NCI-H524 (cell line): ENCODE measurements at regions not wholly inside any gene's neighbourhood (a gene's known extent, or its start where the extent isn't known, plus 50 kb on each side); places are given as distances from the start of the nearest gene placed in this dataset.

Experiments used
- DNase-seq, 2 experiments: peaks; one replicate each; lab custom pipeline; 2025; lab: John Stamatoyannopoulos, UW

DNA sequence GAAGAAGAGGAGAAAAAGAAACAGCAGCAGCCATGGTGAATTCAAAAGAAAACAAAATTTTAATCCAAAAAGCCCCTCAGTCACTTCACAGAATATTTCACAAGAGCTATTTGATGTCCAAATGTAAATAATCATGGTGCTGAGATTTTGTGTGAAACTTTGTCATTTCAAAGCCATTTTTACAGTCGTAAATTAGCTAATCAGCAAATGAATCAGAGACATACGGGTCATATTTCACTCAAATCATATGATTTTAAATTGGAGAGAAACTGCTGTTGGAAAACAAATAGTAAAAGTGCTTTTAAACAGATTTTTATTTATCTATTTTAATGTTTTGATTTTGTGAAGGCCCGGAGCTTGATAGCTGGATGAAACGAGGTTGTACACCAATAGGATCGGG, 101.4 kb upstream of the SMIM23 start:
- DNase-seq: no peak

DNA sequence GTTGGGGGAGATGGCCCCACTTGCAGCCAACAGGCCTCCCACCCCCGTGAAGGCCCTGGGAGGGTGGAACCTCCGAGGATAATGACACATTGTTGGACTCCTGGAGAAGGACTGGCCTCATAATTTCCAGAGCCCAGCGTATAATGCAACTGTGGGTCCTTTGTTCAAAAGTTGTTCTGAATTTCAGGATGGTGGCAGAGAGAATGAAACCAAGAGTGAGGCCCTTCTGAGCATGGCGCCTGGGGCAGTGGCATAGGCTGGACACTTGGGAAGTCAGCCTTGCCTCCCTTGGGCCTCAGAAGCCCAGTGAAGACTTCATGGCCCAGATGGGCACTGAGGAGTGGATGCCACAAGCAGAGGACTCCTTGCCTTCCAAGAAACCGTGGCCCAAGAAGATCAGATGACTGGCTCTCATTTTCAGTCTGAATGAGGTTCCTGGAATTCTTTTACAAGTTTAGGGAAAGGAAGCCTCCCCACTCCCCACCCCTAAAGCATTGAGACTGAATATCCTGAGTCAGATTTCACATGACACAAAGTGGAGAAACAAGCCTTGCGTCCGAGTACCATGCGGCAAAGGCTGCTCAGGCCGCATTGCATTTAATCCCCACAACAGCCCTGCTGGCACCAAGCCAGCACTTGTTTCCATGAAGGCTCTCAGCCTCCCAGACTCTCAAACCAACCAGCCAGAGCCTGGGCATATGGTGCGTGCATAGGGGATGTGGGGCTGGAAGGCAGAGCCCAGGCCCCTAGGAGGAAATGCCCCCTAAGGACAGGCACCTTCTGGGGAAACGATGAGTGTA, 96.7 kb upstream of the SMIM23 start:
- peak; percentile 93 to 97 for DNase-seq

DNA sequence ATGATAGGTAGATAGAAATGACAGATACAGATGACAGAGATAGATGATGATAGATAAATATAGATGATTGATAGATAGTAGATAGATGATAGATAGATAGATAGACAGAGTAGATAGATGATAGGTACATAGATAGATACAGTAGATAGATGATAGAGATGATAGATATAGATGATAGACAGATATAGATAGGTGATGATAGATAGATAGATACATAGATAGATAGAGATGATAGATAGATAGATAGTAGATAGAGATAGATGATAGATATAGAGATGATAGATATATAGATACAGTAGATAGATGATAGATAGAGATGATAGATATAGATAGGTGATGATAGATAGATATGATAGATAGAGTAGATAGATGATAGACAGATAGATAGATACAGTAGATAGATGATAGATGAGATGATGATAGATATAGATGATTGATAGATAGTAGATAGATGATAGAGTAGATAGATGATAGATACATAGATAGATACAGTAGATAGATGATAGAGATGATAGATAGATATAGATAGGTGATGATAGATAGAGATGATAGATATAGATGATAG, 95.7 kb upstream of the SMIM23 start:
- DNase-seq: no peak

DNA sequence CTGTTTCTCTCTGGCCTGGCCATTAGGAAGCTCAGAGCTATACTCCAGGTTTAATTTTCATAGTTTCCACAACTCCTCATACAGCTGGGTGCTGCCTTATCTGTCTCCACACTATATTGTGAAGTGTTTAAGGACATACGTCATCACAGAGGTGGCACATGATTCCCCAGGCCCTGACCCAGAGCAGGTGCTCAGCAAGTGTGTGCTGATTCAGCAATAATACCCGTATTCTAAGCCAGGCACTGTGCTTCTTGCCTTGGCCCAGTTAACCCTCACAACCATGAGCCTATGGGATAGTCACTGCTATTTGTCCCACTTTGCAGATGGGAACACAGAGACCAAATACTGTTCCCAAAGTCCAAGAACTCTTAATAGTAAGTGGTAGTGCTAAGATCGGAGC, 93.5 kb upstream of the SMIM23 start:
- DNase-seq: no peak

DNA sequence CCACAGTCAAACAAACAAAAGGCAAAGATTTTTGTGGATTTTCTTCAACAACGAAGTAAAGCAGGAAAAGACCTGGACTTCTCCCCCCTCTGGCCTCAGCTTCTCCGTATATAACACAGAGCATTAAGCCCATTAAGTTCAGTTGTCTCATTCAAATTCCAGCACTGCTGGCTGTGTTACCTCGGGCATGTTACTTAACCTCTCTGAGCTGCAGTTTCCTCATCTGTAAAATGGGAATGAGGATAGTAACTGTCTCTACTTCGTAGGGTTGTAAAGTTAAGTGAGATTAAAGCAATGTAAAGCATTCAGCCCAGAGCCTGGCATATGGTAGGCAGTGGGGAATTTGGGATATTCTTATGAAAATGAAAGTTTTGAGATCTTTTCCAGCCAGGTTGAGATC, 92.7 kb upstream of the SMIM23 start:
- no peak for DNase-seq

DNA sequence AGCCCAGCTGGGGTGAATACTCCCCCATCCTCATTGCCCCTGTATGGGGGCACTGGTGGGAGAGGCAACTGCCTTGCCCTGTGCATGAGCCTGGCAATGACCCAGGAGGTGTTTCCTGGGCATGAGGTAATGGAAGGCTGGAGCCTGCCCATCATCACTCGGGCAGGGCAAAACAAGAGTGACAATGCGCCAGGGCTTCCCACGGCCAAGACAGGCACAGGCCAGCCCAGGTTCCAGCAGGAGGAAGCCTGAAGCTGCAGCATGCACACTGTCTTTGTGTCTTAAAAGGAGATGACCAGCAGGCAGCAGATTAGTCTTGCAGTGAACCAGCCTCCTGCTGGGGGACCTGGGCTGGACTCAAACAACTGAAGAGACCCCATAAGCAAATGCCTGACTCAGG, 92.2 kb upstream of the SMIM23 start:
- no peak for DNase-seq

DNA sequence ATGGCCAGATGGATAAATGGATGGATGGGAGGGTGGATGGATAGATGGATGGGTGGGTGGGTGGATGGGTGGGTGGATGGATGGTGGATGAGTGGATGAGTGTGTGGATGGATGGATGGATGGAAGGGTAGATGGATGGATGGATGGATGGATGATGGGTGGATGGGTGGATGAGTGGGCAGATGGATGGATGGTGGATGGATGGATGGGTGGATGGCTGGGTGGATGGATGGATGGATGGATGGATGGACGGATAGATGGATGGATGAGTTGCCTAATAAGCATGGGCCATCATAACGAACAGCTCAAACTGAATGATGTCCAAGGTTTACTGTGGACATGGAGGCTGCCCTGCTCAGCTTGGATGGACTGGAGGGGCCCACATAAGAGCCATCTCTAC, 89.8 kb upstream of the SMIM23 start:
- no peak for DNase-seq

DNA sequence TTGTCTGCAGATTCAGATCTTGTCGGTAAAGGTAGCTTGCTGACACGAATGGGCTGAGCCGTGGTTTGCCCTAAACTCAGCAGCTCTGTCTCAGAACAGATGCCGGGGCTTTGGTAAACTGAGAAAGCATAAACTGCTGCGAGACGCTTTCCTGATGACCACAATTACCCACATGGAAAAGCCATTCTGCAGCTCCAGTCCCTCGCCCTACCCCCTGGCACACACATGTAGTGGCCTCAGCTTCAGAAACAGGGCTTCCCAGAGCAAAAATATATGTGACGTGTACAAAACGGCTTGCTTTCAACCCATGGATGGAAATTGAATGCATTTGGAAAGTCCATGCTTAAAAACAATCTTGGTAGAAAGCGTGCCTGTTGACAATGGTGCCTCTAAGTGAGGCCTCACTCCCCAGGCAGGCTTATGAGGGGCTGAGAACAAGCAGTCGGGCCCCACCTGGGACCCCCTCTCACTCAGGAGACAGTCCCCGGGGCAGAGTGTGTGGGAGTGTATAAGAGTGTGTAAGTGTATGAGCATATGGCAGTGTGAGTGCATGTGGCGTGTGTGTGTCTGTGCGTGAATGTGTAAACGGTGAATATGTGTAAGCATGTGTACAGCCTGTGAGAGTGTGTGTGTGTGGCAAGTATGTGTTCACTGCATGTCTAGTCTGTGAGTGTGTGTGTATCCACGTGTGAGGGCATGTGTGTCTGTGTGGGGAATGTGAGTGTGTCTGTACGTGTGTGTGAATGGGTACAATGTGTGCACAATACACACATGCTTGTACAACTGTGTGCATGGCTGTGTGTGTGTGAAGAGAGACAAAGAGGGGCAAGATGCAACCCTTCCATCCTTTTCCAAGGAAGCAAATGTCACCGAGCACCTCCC, 88.2 kb upstream of the SMIM23 start:
- no peak for DNase-seq

DNA sequence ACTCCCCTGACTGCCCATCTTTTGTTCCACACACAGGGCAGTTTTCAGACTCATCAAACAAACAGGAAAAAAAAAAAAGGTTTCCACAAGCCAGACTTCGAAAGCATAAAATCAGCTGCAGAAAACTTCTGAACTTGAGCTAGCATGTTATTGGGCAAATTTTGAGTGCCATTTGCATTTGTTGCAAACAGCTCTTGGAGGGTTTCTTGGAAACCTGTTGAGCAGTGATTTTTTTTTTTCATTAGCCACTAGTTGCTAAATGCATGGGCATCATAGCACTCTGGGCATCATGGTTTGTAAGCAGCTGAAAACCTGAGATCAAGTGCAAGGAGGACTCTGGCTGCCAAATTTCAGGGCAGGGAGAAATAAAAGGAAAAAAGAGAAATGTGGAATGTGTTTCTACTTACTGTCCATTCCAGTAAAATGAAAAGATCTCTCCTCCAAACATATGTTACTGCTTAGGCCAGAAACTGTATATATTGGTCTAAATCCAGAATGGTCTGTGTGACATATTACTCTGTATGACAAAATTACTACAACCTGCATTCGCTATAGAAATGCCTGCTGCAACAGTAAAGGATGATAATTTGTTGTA, 85.2 kb upstream of the SMIM23 start:
- DNase-seq: no peak

DNA sequence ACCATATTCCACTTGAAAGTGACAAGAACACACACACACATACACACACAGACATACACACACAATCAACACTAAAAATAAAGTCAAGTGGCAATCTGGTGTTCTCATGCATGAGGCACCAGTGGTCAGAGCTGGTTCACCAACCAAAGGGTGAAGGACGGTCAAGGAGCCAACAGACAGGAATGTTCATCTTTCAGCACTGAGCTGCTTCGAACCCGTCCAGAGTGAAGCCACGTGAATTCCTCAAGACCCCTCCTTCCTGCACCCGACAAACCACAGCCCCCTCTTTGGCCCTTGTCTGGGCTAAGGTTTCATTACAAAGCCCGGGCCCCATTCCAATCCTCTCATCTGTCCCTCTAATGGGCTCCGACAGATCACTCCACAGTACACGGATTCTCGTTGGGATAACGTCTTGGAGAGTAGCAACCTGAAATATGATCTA, 84.5 kb upstream of the SMIM23 start:
- peak in 1 of 2 experiments; percentile 35 for DNase-seq

DNA sequence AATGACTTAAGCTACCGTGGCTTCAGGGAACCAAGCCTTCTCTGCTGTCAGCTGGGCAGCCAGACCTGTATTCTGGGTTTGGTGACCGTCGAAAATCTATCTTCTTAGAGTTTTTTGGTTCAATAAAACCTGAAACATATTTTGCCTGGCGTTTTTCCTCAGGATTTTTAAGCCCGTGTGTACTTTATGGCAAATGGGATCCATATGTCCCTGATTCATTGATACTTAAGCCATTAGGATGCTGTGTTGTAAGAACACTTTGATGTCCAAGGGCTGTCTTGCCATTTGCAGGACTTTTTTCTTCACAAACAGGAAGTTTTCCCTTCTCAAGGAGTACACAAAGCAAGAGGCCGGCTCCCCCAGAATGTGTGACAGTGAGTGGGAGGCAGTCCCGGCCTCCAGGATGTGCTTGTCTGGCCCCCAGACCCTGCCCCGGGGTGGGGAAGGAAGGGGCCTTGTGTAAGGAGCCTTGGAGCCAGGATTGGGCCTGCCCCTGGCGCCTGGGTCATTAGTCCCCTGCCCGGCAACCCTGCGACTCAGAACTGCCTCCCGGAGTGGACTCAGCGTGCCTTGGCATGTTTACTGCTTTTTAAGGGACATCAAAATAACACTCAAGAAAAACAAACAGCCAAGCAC, 83.4 kb upstream of the SMIM23 start:
- DNase-seq: no peak

DNA sequence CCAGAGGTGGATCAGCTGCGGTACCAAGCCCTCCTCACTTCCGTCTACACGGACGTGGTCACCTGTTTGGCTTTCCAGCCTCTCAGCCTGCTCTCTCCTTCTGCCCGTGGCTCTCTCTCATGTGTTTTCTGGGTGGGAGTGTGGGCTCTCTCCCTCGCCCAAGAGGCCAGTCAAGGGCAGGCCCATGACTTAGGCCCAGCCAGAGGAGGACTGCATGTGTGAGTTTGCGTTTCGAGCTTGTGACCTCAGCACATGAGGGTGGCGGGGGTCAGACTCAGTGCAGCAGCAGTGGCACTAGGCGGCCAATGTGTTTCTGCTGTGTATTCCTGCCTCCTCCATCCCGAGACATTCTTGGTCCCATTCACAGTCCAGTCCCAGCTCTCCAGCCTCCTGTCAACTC, 82.5 kb upstream of the SMIM23 start:
- DNase-seq: no peak

DNA sequence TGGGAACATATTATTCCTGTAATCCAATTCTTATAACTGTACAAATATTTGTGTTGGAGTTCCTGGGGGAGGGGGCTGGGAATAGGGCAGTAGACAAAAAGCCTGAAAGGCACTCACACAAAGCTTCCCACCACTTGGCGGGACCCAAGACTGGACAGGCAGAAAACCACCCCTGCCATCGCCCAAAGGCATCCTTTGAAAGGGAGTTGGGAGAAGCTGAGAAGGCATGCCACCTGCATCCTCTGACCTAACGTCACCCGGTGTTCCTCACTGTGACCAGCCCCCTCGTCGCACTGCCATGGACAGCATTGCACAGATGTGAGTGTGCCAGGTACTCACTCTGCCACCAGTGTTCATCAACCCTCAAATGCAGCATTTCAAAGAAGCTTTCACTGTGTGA, 80.6 kb upstream of the SMIM23 start:
- DNase-seq: no peak

DNA sequence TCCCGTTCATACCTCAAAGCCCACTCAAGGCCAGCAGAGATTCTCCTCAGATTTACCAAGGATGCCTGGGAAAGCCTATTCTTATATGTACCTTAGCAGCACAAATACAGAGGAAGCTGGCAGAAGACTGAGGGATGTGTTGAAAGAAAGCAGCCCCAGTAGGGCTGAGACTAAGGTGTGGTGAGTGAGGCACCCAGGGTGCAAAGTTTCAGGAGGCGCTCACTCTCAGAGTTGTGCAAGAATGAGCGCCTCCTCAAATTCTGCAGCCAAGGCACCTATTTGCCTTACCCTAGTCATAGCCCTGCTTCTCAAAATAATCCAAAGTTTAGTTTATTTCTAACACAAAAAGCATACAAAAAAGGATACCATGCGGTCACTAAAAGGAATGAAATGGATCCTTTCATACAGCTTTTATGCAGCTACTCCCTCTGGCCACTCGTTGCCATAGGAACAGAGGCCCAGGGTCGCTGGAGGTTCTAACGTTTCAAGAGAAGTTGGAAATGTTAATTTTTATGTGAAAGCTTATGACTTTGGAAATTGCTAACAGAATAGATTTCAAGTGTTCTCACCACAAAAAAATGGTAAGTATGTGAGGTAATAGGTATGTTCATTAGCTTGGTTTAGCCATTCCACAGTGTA, 79.7 kb upstream of the SMIM23 start:
- DNase-seq: no peak

DNA sequence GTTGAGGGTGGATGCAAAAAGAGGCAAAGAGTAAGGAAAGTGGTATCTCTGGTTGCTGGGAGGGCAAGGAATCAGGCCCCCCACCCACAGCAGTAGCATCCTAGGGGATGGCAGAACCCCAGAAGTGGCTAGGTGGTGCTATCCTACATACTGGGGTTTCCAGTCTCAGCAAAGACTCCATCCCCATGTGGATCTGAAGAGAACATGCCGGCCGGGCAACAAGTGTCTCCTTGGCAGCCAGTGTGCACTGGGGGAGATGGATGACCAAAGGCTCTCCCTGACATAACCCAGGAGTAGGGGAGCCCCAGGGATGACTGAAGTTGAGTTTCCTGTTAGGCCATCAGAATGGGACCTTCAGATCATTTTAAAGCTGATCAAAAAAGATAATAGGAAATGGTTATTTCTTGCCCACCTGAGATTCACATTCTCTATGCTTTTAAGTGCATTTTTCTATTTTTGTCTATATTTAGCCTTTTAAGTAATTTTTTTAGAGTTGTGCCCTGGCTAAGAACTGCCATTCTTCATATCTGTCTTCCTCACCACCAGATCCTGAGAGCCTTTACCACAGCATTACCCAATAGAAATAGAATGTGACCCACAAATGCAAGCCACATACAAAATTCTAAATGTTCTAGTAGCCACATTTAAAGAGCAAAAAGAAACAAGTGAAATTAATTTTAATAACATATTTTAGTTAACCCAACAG, 78.7 kb upstream of the SMIM23 start:
- no peak for DNase-seq

DNA sequence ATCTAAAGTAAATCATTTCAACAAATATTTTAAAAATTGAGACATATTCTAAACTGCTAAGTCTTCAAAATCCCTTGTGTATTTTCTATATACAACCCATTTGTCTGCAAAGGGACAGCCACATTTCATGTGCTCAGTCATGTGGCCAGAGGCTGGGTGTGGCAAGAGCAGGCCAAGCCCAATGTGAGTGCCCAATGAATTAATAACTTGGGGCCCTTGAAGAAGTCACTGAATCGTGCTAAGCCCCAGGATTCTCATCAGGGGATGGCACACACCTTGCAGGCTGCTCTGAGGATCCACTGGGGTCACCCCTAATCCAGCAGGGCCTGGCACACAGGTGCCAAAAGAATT, 78.2 kb upstream of the SMIM23 start:
- DNase-seq: no peak

DNA sequence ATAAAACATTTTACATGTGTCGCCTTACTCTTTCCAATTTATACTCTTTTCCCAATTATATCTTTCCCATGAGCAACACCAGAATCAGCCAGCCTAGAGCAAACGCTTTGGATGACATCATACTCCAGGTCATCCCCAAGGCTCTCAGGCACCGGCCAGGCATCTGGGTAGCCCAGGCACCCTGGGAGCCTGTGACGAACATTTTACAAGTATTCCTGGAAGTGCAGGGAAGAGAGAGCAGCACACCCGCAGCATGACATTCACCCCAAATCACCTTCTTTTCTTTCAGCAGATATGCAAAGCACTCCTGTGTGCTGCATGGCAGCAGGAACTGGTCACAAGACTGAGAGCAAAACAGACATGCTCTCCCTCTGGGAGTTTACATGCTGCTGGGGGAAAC, 75.7 kb upstream of the SMIM23 start:
- no peak for DNase-seq

DNA sequence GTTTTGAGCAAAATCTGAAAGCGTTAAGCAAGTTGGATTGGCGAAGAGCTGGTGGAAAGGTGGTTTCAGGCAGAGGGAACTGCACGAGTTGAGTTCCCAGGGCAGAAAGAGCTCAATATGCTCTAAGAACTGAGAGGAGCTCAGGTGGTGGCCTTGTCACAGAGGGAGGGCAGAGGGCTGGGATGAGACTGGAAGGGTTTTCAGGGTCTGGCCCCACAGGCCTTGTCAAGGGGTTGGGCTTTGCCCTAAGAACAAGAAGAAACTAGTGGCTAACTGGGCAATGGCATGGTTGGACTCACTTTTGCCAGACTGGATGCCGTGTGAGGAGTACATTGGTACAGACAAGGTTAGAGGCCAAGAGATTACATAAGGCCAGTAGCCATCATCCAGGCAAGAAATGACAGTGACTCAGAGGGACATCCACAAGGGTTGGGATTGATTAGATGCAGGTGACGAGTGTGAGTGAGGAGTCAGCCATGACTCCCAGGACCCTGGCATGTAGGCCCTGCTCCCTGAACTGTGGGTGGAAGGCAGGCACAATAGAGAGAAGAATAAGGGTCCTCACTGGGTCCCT, 75.1 kb upstream of the SMIM23 start:
- no peak for DNase-seq

DNA sequence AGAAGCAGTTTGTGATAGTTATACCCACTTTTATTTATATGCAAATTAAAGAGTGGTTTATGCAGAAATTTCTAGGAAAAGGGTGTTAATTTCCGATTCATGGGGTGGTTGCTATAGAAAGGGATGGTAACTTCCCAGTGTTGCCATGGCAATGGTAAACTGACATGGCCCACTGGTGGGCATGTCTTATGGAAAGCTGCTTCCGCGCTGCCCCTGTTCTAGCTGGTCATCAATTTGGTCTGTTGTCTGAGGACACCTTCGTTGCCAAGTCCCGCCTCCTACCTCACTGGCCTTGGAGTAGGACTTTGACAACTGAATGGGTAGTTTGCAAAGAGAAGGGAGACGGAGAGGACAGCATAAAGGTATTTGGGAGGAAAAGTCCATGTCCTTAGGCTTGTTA, 74.0 kb upstream of the SMIM23 start:
- no peak for DNase-seq

DNA sequence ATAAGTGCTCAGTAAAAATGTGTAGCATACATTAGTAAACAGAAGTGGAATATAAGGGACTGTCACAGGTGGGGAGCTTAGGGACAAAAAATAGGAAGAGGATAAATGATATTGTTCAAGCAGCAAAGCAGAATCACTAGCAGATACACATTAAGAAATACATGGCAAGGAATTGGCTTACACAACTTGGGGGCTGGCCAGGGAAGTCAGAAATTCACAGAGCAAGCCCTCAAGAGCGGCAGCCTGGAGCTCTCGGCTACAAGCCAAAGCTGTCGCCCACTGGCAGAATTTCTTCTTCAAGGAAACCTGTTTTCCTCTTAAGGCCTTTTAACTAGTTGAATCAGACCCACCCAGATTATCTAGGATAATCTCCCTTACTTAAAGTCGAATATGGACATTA, 73.0 kb upstream of the SMIM23 start:
- DNase-seq: no peak

DNA sequence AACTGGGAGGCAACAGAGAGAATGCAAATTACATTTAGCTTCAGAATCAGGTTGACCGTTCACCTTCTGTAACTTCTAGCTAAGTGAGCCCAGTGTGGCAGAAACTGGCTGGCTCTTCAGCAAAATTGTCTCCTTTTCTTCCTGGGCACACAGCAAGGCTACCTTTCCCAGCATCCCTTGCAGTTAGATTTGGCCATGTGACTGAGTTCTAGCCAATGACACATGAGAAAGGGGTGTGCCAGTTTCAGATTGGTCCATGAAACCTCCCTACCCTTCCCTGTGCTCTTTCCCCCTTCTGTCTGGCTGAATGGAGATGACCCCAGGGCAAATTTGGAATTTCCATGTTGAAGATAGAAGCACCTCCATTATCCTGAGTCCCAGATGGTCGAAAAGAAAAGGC, 72.5 kb upstream of the SMIM23 start:
- no peak for DNase-seq
